ENCODE measurements at regions not wholly inside any gene's neighbourhood (a gene's known extent, or its start where the extent isn't known, plus 50 kb on each side); places are given as distances from the start of the nearest gene placed in this dataset.
"Not testable (repeated sequence)": the region's sequence is repeated elsewhere in the genome, so short reads cannot be mapped to it uniquely, and the experiment has no call there.

DNA sequence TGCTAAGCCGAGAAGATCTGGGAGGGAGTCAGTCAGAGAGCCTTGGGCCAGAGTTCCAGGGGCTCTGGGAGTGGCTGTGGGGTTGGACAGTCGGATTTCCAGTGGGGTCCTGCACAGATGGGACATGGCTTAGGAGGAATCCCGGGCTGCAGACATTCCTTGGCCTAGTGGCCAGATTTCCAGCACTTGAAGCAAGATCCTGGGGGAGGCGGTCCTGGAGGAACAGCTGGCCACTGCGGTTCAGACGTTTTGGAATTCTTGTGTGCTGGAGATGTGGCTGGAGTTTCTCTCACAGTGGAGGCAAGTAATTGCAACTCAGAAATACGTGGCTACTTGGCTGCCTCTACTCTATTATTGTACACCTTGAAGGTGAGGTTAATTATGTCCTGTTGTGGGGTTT, 80.7 kb upstream of the KIF5B start:
- not testable (repeated sequence) for TF ChIP-seq NR2C2 (CRISPR knock-in tag; IDR thresholded peaks at IDR 0.05)
- TF ChIP-seq, protein P1, sequence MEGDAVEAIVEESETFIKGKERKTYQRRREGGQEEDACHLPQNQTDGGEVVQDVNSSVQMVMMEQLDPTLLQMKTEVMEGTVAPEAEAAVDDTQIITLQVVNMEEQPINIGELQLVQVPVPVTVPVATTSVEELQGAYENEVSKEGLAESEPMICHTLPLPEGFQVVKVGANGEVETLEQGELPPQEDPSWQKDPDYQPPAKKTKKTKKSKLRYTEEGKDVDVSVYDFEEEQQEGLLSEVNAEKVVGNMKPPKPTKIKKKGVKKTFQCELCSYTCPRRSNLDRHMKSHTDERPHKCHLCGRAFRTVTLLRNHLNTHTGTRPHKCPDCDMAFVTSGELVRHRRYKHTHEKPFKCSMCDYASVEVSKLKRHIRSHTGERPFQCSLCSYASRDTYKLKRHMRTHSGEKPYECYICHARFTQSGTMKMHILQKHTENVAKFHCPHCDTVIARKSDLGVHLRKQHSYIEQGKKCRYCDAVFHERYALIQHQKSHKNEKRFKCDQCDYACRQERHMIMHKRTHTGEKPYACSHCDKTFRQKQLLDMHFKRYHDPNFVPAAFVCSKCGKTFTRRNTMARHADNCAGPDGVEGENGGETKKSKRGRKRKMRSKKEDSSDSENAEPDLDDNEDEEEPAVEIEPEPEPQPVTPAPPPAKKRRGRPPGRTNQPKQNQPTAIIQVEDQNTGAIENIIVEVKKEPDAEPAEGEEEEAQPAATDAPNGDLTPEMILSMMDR (IDR thresholded peaks at IDR 0.05), result not testable (repeated sequence)

Data from WTC11 (cell line).